RWPE1 (cell line): ENCODE measurements at regions not wholly inside any gene's neighbourhood (a gene's known extent, or its start where the extent isn't known, plus 50 kb on each side); places are given as distances from the start of the nearest gene placed in this dataset.
"Not testable (repeated sequence)": the region's sequence is repeated elsewhere in the genome, so short reads cannot be mapped to it uniquely, and the experiment has no call there.

Experiments
- CTCF ChIA-PET: fragments of 350-600 bp; sonication (Branson Sonifier 250); formaldehyde crosslinking; extraction: SDS; loops from one replicate; lab custom pipeline; 2021; lab: Yijun Ruan, JAX
- POLR2A ChIA-PET: fragments of 400-600 bp; formaldehyde crosslinking; extraction: SDS; loops from one replicate; lab custom pipeline; 2020; ENCODE audit warnings: antibody characterized with exemption; ENCODE audit not compliant: low non-redundant PET; lab: Yijun Ruan, JAX
- DNase-seq: peaks from one replicate; pipeline ENCODE4 v3.0.0; 2012; ENCODE audit warnings: low spot score
- H3K27ac ChIP-seq: fragments of 450-650 bp; 2 replicates; pipeline ENCODE4 v1.5.1; 2017
- CTCF ChIP-seq: fragments of 450-650 bp; conservative IDR thresholded peaks from 2 replicates; pipeline ENCODE4 v1.5.1; 2017; ENCODE audit warnings: low read depth, mild to moderate bottlenecking

- POLR2A ChIA-PET, CTCF ChIA-PET, H3K27ac ChIP-seq, DNase-seq: not testable (repeated sequence)
Measured at GRCh38 chr3:75474530-75474929, 189.6 kb upstream of the FRG2C start.

- H3K27ac ChIP-seq, CTCF ChIA-PET, DNase-seq, POLR2A ChIA-PET: not testable (repeated sequence)
Measured at GRCh38 chr3:75496600-75496999, 167.5 kb upstream of the FRG2C start.

GRCh38 chr3:75500357-75500756 lies 163.8 kb upstream of the FRG2C start:
- DNase-seq, POLR2A ChIA-PET, H3K27ac ChIP-seq, CTCF ChIA-PET: not testable (repeated sequence)

GRCh38 chr3:75502171-75502570 lies 162.0 kb upstream of the FRG2C start:
- H3K27ac ChIP-seq, DNase-seq, POLR2A ChIA-PET, CTCF ChIA-PET: not testable (repeated sequence)

GRCh38 chr3:75502769-75503756 lies 161.1 kb upstream of the FRG2C start:
- DNase-seq, H3K27ac ChIP-seq, POLR2A ChIA-PET: not testable (repeated sequence)
- CTCF ChIA-PET, result interaction anchor here (0.7 kb wide), 1 partner anchor 70 kb away, joined by 3 read pairs; no protein-coding TSS in a partner anchor

- DNase-seq, result no peak
- ChIA-PET CTCF (no interaction called here), POLR2A (no interaction called here)
- H3K27ac ChIP-seq, result no peak overlapping the region
- TF ChIP-seq CTCF, result no peak
Measured at GRCh38 chr3:75506603-75507002, 157.5 kb upstream of the FRG2C start.

GRCh38 chr3:75507956-75508355 lies 156.2 kb upstream of the FRG2C start:
- CTCF ChIA-PET, H3K27ac ChIP-seq, DNase-seq, POLR2A ChIA-PET: not testable (repeated sequence)

- POLR2A ChIA-PET, H3K27ac ChIP-seq, CTCF ChIA-PET, DNase-seq: not testable (repeated sequence)
Measured at GRCh38 chr3:75527657-75528056, 136.5 kb upstream of the FRG2C start.

GRCh38 chr3:75552095-75552494 lies 112.0 kb upstream of the FRG2C start:
- DNase-seq, POLR2A ChIA-PET, CTCF ChIA-PET, H3K27ac ChIP-seq: not testable (repeated sequence)
- peak; percentile 46 for TF ChIP-seq CTCF

- CTCF ChIA-PET, DNase-seq, POLR2A ChIA-PET, H3K27ac ChIP-seq: not testable (repeated sequence)
Measured at GRCh38 chr3:75564427-75564826, 99.7 kb upstream of the FRG2C start.

- CTCF ChIA-PET, POLR2A ChIA-PET, DNase-seq, H3K27ac ChIP-seq: not testable (repeated sequence)
Measured at GRCh38 chr3:75572303-75572702, 91.8 kb upstream of the FRG2C start.

GRCh38 chr3:75579091-75579490 lies 85.0 kb upstream of the FRG2C start:
- POLR2A ChIA-PET, CTCF ChIA-PET, H3K27ac ChIP-seq, DNase-seq: not testable (repeated sequence)

- CTCF ChIA-PET, DNase-seq, POLR2A ChIA-PET: not testable (repeated sequence)
Measured at GRCh38 chr3:75579536-75579935, 84.6 kb upstream of the FRG2C start.

More at GRCh38 chr3:75579536-75579935, 84.6 kb upstream of the FRG2C start:
- not testable (repeated sequence) for H3K27ac ChIP-seq
